H1 (cell line): ENCODE measurements at regions not wholly inside any gene's neighbourhood (a gene's known extent, or its start where the extent isn't known, plus 50 kb on each side); places are given as distances from the start of the nearest gene placed in this dataset.
"Not testable (repeated sequence)": the region's sequence is repeated elsewhere in the genome, so short reads cannot be mapped to it uniquely, and the experiment has no call there.

Experiments used
- CTCF ChIA-PET: fragments of 300-600 bp; sonication (Branson Sonifier 250); formaldehyde crosslinking; loops from one replicate; lab custom pipeline; 2021; ENCODE audit not compliant: partially characterized antibody; lab: Charles Lee
- POLR2A ChIA-PET: fragments of 300-600 bp; sonication (Branson Sonifier 250); formaldehyde crosslinking; loops from one replicate; lab custom pipeline; 2021; ENCODE audit warnings: inconsistent platforms; ENCODE audit not compliant: partially characterized antibody; lab: Charles Lee
- DNase-seq, 2 experiments: peaks; one replicate each; pipeline versions ENCODE4 v3.0.0 to v3.0.0-alpha.2; 2010 to 2022; ENCODE audit warnings: low spot score in 2 of 2, low read depth in 1 of 2, mixed read lengths in 1 of 2
- FAIRE-seq: peaks from 2 replicates; lab custom pipeline; 2011; peaks lifted over from hg19 to GRCh38; lab: Jason Lieb, UNC
- H2AFZ ChIP-seq: 2 replicates; pipeline ENCODE4 v1.8.1; 2012; ENCODE audit warnings: low read length, inconsistent platforms
- H2AK5ac ChIP-seq: 2 replicates; pipeline ENCODE4 v1.6.1; 2013; ENCODE audit warnings: low read depth, low read length
- H2BK120ac ChIP-seq: replicated peaks from 2 replicates; pipeline ENCODE3; 2013; ENCODE audit warnings: low read depth, low read length, inconsistent platforms
- H2BK12ac ChIP-seq: 2 replicates; pipeline ENCODE4 v1.6.1; 2013; ENCODE audit warnings: low read depth, low read length
- H2BK15ac ChIP-seq: 2 replicates; pipeline ENCODE4 v1.6.1; 2013; ENCODE audit warnings: low read length
- H2BK20ac ChIP-seq: 2 replicates; pipeline ENCODE4 v1.6.1; 2013; ENCODE audit warnings: low read length
- H2BK5ac ChIP-seq: 2 replicates; pipeline ENCODE4 v1.6.1; 2013; ENCODE audit warnings: low read depth, low read length
- H3K14ac ChIP-seq: 2 replicates; pipeline ENCODE4 v1.6.1; 2013; ENCODE audit warnings: inconsistent platforms; ENCODE audit not compliant: insufficient read length
- H3K18ac ChIP-seq: 2 replicates; pipeline ENCODE4 v1.6.1; 2013; ENCODE audit warnings: low read length; ENCODE audit errors: extremely low read depth
- H3K23ac ChIP-seq: 2 replicates; pipeline ENCODE4 v1.6.1; 2013; ENCODE audit warnings: inconsistent platforms; ENCODE audit not compliant: insufficient read length
- H3K23me2 ChIP-seq: 2 replicates; pipeline ENCODE4 v1.6.1; 2013; ENCODE audit warnings: low read depth, low read length
- H3K27ac ChIP-seq: 2 replicates; pipeline ENCODE4 v1.6.1; 2011; ENCODE audit warnings: low read depth, low read length, inconsistent platforms
- H3K27me3 ChIP-seq, 4 experiments: replicated peaks in 1 of 4; 1 replicate in 1 of 4; 2 replicates in 3 of 4; pipeline versions ENCODE4 v1.6.1 to v1.8.1; 2011 to 2013; ENCODE audit warnings: low read length in 3 of 4, mild to moderate bottlenecking in 3 of 4, inconsistent platforms in 2 of 4, mixed read lengths in 2 of 4, moderate library complexity in 1 of 4; ENCODE audit not compliant: control insufficient read depth in 3 of 4, insufficient read depth in 3 of 4; ENCODE audit errors: extremely low read depth in 1 of 4
- H3K36me3 ChIP-seq, 4 experiments: 2 replicates each; pipeline versions ENCODE4 v1.6.1 to v1.8.1; 2011 to 2013; ENCODE audit warnings: mild to moderate bottlenecking in 4 of 4, low read length in 3 of 4, moderate library complexity in 2 of 4, control low read depth in 1 of 4, inconsistent platforms in 1 of 4; ENCODE audit not compliant: insufficient read depth in 4 of 4, control insufficient read depth in 2 of 4
- H3K4ac ChIP-seq: replicated peaks from 2 replicates; pipeline ENCODE3; 2013; ENCODE audit warnings: low read length, low read depth, mixed read lengths, inconsistent platforms; ENCODE audit not compliant: insufficient read length
- H3K4me1 ChIP-seq, 4 experiments: replicated peaks in 1 of 4; 1 replicate in 1 of 4; 2 replicates in 3 of 4; pipeline versions ENCODE4 v1.6.1 to v1.8.1; 2011 to 2013; ENCODE audit warnings: low read length in 3 of 4, inconsistent platforms in 2 of 4, mixed read lengths in 1 of 4; ENCODE audit not compliant: insufficient read depth in 4 of 4, control insufficient read depth in 3 of 4
- H3K4me2 ChIP-seq, 2 experiments: 2 replicates each; pipeline versions ENCODE4 v1.6.1 to v1.8.1; 2011 to 2013; ENCODE audit warnings: low read depth in 2 of 2, low read length in 2 of 2, control low read depth in 1 of 2, inconsistent platforms in 1 of 2, mild to moderate bottlenecking in 1 of 2; ENCODE audit not compliant: insufficient read depth in 1 of 2
- H3K4me3 ChIP-seq, 4 experiments: fragments of 200-600, 300-600 bp in 1 of 4; sonication (generic), shearing (Covaris generic), sonication (Bioruptor Twin) in 1 of 4; 2 replicates each; pipeline versions ENCODE4 v1.5.1 to v1.8.1; 2011 to 2016; ENCODE audit warnings: low read length in 4 of 4, low read depth in 3 of 4, control low read depth in 2 of 4, inconsistent platforms in 2 of 4, mild to moderate bottlenecking in 2 of 4, mixed read lengths in 1 of 4, moderate library complexity in 1 of 4; ENCODE audit not compliant: insufficient read depth in 2 of 4; ENCODE audit errors: extremely low read depth in 1 of 4
- H3K56ac ChIP-seq: replicated peaks from 2 replicates; pipeline ENCODE3; 2013; ENCODE audit warnings: low read depth, mild to moderate bottlenecking, mixed read lengths, low read length, inconsistent platforms; ENCODE audit not compliant: insufficient read length
- H3K79me1 ChIP-seq: 2 replicates; pipeline ENCODE4 v1.6.1; 2013; ENCODE audit warnings: low read depth, low read length, control low read depth
- H3K79me2 ChIP-seq, 2 experiments: 2 replicates each; pipeline versions ENCODE4 v1.6.1 to v1.8.1; 2012 to 2013; ENCODE audit warnings: low read length in 2 of 2, mild to moderate bottlenecking in 2 of 2, inconsistent platforms in 1 of 2; ENCODE audit not compliant: insufficient read depth in 2 of 2, control insufficient read depth in 1 of 2
- H3K9ac ChIP-seq, 4 experiments: replicated peaks in 1 of 4; 1 replicate in 1 of 4; 2 replicates in 3 of 4; pipeline versions ENCODE4 v1.6.1 to v1.8.1; 2011 to 2013; ENCODE audit warnings: low read depth in 3 of 4, low read length in 3 of 4, control low read depth in 2 of 4, mild to moderate bottlenecking in 2 of 4, moderate library complexity in 2 of 4, inconsistent platforms in 1 of 4; ENCODE audit errors: extremely low read depth in 1 of 4
- H3K9me3 ChIP-seq, 2 experiments: 2 replicates each; pipeline versions ENCODE4 v1.6.1 to v1.8.1; 2012 to 2013; ENCODE audit warnings: mild to moderate bottlenecking in 2 of 2, moderate library complexity in 2 of 2, control low read depth in 1 of 2, inconsistent platforms in 1 of 2, low read depth in 1 of 2, low read length in 1 of 2, mixed read lengths in 1 of 2; ENCODE audit not compliant: insufficient read depth in 2 of 2
- H4K20me1 ChIP-seq, 2 experiments: replicated peaks in 1 of 2; 2 replicates each; pipeline versions ENCODE3 to v1.8.1; 2011 to 2013; ENCODE audit warnings: inconsistent platforms in 2 of 2, low read length in 2 of 2, mild to moderate bottlenecking in 1 of 2; ENCODE audit not compliant: insufficient read depth in 2 of 2, control insufficient read depth in 1 of 2
- H4K5ac ChIP-seq: 2 replicates; pipeline ENCODE4 v1.6.1; 2013; ENCODE audit warnings: low read length, low read depth, mixed read lengths, inconsistent platforms; ENCODE audit not compliant: insufficient read length
- H4K8ac ChIP-seq: 2 replicates; pipeline ENCODE4 v1.8.0; 2013; ENCODE audit warnings: mild to moderate bottlenecking, moderate library complexity, low read length, inconsistent platforms; ENCODE audit not compliant: insufficient read depth; ENCODE audit errors: extremely low read depth
- H4K91ac ChIP-seq: replicated peaks from 2 replicates; pipeline ENCODE3; 2013; ENCODE audit warnings: low read length, mixed read lengths, inconsistent platforms; ENCODE audit not compliant: insufficient read length
- WGBS, 2 experiments: shearing (Covaris generic) in 1 of 2; methylation state at CpG; one replicate each; pipeline versions ENCODE4 v1.1.6 to v1.1.7; 2013 to 2015; ENCODE audit warnings: low lambda C conversion rate in 2 of 2, mixed read lengths in 2 of 2, inconsistent platforms in 1 of 2, low coverage in 1 of 2, missing lambda C conversion rate in 1 of 2; ENCODE audit not compliant: insufficient replicate concordance in 2 of 2, insufficient coverage in 1 of 2, insufficient read length in 1 of 2; ENCODE audit errors: extremely low coverage in 1 of 2, missing lambda C conversion rate in 1 of 2; 5-methylcytosine and 5-hydroxymethylcytosine counted together

- H3K4me1 ChIP-seq, H3K14ac ChIP-seq, H3K18ac ChIP-seq, H2BK20ac ChIP-seq, H3K56ac ChIP-seq, H2AFZ ChIP-seq, POLR2A ChIA-PET, H2BK5ac ChIP-seq, H4K20me1 ChIP-seq, H4K91ac ChIP-seq, H3K23ac ChIP-seq, H3K23me2 ChIP-seq, H3K27me3 ChIP-seq, H3K36me3 ChIP-seq, H3K4me2 ChIP-seq, DNase-seq, H4K8ac ChIP-seq, H4K5ac ChIP-seq, H2BK120ac ChIP-seq, FAIRE-seq, H3K9ac ChIP-seq, H3K9me3 ChIP-seq, H3K79me2 ChIP-seq, H2BK15ac ChIP-seq, H3K27ac ChIP-seq, H3K79me1 ChIP-seq, H2AK5ac ChIP-seq, H2BK12ac ChIP-seq, H3K4ac ChIP-seq, H3K4me3 ChIP-seq: not testable (repeated sequence)
- CTCF ChIA-PET, result interaction anchor here (0.6 to 4.5 kb wide), 18 partner anchors 9 to 910 kb away, joined by 3 to 24 read pairs (median 4); partner anchors contain the start of gene CAPN2
- WGBS, 2 experiments, result 83% methylated on average over 5 of the region's 5 CpGs; no CpG with 5 or more reads in 1 of the 2 experiments
Measured at GRCh38 chr1:224051782-224052181, 62.1 kb upstream of the FBXO28 start.
